OCI-LY3 (cell line): ENCODE measurements at regions not wholly inside any gene's neighbourhood (a gene's known extent, or its start where the extent isn't known, plus 50 kb on each side); places are given as distances from the start of the nearest gene placed in this dataset.

Experiments
- H2AFZ ChIP-seq: fragments of 200-600, 300-600 bp; shearing (Covaris generic); 2 replicates; pipeline ENCODE4 v1.6.0; 2014; ENCODE audit warnings: antibody characterized with exemption, low read depth, low read length
- H3K27ac ChIP-seq: fragments of 200-600, 300-600 bp; sonication (generic); 2 replicates; pipeline ENCODE4 v1.5.1; 2014; ENCODE audit warnings: mild to moderate bottlenecking, low read length, moderate library complexity, mixed read lengths
- H3K27me3 ChIP-seq: fragments of 200-600, 300-600 bp; sonication (generic); 2 replicates; pipeline ENCODE4 v1.6.1; 2014; ENCODE audit warnings: low read depth, low read length, mixed read lengths
- H3K36me3 ChIP-seq: fragments of 200-600, 300-600 bp; sonication (generic); replicated peaks from 2 replicates; pipeline ENCODE3; 2014; ENCODE audit warnings: low read depth, low read length, mixed read lengths
- H3K4me1 ChIP-seq: fragments of 300-600, 200-600 bp; sonication (generic); 2 replicates; pipeline ENCODE4 v1.6.1; 2014; ENCODE audit warnings: low read length, mixed read lengths
- H3K4me2 ChIP-seq: fragments of 200-600, 300-600 bp; sonication (generic); 2 replicates; pipeline ENCODE4 v1.6.1; 2014; ENCODE audit warnings: low read length, mixed read lengths
- H3K4me3 ChIP-seq: fragments of 300-600, 200-600 bp; sonication (generic); 2 replicates; pipeline ENCODE4 v1.5.1; 2014; ENCODE audit warnings: antibody characterized with exemption, mild to moderate bottlenecking, low read length, moderate library complexity
- H3K79me2 ChIP-seq: fragments of 300-600, 200-600 bp; shearing (Covaris generic); 2 replicates; pipeline ENCODE4 v1.6.1; 2014; ENCODE audit warnings: mild to moderate bottlenecking, low read length, mixed read lengths
- H3K9ac ChIP-seq: fragments of 300-600, 200-600 bp; shearing (Covaris generic); 2 replicates; pipeline ENCODE4 v1.6.0; 2014; ENCODE audit warnings: mild to moderate bottlenecking, low read length, moderate library complexity
- H3K9me3 ChIP-seq: fragments of 200-600, 300-600 bp; shearing (Covaris generic); 2 replicates; pipeline ENCODE4 v1.6.1; 2014; ENCODE audit warnings: low read length, mixed read lengths; ENCODE audit not compliant: insufficient read depth
- H4K20me1 ChIP-seq: fragments of 200-600, 300-600 bp; sonication (generic); 2 replicates; pipeline ENCODE4 v1.6.1; 2016; ENCODE audit warnings: low read length, mixed read lengths; ENCODE audit not compliant: insufficient read depth
- EZH2phosphoT487 ChIP-seq: fragments of 200-600 bp; shearing (Covaris generic); IDR thresholded peaks from 2 replicates; pipeline ENCODE4 v1.6.1; 2018; ENCODE audit warnings: antibody characterized with exemption, mixed run types, low read depth
- TF ChIP-seq, protein P1 (sequence below): fragments of 200-600, 300-600 bp; sonication (generic); IDR thresholded peaks from 2 replicates; pipeline ENCODE4 v1.5.1; 2014; ENCODE audit warnings: antibody characterized with exemption, low read length, low read depth

DNA sequence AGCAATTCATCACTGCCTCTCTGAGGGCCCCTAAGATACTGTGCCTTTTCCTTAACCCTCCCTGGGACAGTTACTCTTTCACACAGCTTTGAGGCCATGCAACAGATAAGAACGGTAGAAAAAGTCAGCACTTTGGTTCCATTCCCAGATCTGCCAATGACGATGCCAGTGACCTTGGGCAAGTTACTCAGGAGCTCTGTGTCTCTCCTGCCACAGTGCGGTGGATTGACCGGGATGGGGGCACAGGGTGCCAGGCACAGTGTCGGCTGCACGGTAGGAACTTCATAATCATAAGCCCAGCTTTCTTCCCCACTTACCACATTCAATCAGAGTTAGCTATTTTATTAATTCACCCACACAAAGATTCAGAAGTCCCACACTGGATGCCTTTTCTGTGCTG, 1041.8 kb downstream of the TBC1D22A start:
- H3K9me3 ChIP-seq, result no peaks in the 10 kb centered on the region

DNA sequence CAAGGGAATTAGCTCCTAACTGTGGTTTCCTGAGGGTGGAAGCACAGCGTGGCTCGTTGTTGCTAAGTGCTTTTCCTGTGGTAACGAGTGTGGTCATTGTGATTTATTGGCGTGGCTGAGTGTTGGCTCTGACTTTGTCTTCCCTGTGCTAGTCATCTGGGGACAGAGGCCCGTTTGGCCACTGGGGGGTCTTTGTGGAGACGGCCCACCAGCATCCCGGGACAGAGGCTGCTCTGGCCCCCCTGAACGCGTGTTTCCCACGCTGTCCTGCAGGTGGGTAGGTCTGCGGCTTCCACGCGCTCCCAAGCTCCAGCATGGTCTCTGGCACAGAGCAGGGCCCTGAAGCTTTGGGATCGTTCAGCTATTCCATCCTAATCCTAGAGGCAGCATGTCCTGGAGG, 1040.0 kb downstream of the TBC1D22A start:
- H3K4me3 ChIP-seq, result no peak overlapping the region
- H3K9ac ChIP-seq, result no peak overlapping the region
- H3K4me2 ChIP-seq, result no peak overlapping the region
- TF ChIP-seq, protein P1, sequence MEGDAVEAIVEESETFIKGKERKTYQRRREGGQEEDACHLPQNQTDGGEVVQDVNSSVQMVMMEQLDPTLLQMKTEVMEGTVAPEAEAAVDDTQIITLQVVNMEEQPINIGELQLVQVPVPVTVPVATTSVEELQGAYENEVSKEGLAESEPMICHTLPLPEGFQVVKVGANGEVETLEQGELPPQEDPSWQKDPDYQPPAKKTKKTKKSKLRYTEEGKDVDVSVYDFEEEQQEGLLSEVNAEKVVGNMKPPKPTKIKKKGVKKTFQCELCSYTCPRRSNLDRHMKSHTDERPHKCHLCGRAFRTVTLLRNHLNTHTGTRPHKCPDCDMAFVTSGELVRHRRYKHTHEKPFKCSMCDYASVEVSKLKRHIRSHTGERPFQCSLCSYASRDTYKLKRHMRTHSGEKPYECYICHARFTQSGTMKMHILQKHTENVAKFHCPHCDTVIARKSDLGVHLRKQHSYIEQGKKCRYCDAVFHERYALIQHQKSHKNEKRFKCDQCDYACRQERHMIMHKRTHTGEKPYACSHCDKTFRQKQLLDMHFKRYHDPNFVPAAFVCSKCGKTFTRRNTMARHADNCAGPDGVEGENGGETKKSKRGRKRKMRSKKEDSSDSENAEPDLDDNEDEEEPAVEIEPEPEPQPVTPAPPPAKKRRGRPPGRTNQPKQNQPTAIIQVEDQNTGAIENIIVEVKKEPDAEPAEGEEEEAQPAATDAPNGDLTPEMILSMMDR, result no peak
- no peak for TF ChIP-seq EZH2phosphoT487
- no peaks in the 10 kb centered on the region for H3K9me3 ChIP-seq
- H4K20me1 ChIP-seq, result no peaks in the 10 kb centered on the region
- H3K27me3 ChIP-seq, result no peaks in the 10 kb centered on the region
- no peak overlapping the region for H3K27ac ChIP-seq
- H2AFZ ChIP-seq, result no peak overlapping the region
- no peaks in the 10 kb centered on the region for H3K36me3 ChIP-seq
- no peaks in the 10 kb centered on the region for H3K4me1 ChIP-seq
- H3K79me2 ChIP-seq, result no peaks in the 10 kb centered on the region

More for the DNA sequence above, 1041.8 kb downstream of the TBC1D22A start:
- H3K4me2 ChIP-seq, result no peak overlapping the region
- H3K27ac ChIP-seq, result no peak overlapping the region
- H3K36me3 ChIP-seq, result no peaks in the 10 kb centered on the region
- H4K20me1 ChIP-seq, result no peaks in the 10 kb centered on the region
- H3K79me2 ChIP-seq, result no peaks in the 10 kb centered on the region
- no peaks in the 10 kb centered on the region for H3K4me1 ChIP-seq
- no peak for TF ChIP-seq EZH2phosphoT487
- TF ChIP-seq, protein P1, result no peak
- H3K27me3 ChIP-seq, result no peaks in the 10 kb centered on the region
- no peak overlapping the region for H3K4me3 ChIP-seq
- H2AFZ ChIP-seq, result no peak overlapping the region
- H3K9ac ChIP-seq, result no peak overlapping the region

DNA sequence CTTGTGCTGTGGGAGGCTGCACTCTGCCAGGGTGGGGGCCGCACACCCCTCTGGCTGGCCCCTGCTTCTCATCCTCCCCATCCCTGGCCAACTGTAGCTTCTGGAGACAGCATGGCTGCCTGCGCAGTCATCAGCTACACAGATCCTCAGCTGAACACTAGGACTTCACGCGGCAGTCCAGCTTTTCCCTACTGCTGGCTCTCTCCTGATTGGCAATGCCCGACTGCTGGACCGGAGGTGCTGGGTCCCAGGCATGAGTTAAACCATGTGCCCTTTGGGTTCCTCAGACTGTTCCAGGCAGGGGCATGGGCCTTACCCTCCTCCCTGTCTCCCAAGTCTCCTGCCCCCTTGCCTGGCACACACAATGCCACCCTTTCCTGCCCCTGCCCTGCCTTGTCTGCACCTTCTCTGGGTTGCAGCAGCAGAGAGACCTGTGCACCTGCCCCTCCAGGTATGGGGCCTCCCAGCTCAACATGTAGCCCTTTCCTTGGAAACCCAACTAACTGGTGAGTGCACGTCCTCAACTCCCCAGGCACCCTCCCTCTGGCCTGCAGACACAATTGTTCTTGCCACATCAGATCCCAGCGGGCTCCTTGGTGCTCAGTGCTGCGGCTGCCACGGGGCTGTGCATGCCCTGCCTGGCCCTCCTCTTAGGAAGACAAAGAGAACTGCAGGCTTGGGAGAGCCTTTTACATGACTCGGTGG, 1039.2 kb downstream of the TBC1D22A start:
- no peaks in the 10 kb centered on the region for H3K36me3 ChIP-seq
- no peak overlapping the region for H2AFZ ChIP-seq
- H3K4me1 ChIP-seq, result no peaks in the 10 kb centered on the region
- H3K9me3 ChIP-seq, result no peaks in the 10 kb centered on the region
- H3K27me3 ChIP-seq, result no peaks in the 10 kb centered on the region
- no peak overlapping the region for H3K4me3 ChIP-seq
- H3K27ac ChIP-seq, result no peak overlapping the region
- TF ChIP-seq, protein P1, result no peak
- no peak for TF ChIP-seq EZH2phosphoT487
- no peaks in the 10 kb centered on the region for H3K79me2 ChIP-seq
- H3K9ac ChIP-seq, result no peak overlapping the region
- no peaks in the 10 kb centered on the region for H4K20me1 ChIP-seq
- H3K4me2 ChIP-seq, result no peak overlapping the region

DNA sequence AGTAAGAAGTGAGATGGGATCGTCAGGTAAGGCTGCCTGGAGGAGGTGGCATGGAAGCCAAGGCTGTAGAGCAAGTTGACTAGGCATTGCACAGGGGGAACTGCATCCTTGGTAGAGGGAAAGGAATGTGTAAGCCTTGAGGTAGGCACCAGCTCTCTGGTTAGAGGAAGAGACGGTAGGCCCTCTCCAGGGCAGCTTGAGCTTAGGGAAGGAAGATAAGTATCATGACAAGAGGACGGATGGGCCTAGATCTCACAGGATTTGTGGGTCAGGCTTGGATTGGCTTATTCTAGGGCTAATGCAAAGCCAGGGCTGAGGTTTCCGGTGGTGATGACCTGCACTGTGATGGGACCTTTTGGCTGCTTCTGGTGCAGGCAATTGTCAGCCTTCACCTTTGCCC, 1035.8 kb downstream of the TBC1D22A start:
- H3K36me3 ChIP-seq, result no peaks in the 10 kb centered on the region
- H2AFZ ChIP-seq, result no peak overlapping the region
- no peaks in the 10 kb centered on the region for H4K20me1 ChIP-seq
- H3K9me3 ChIP-seq, result no peaks in the 10 kb centered on the region
- H3K27ac ChIP-seq, result no peak overlapping the region
- no peak for TF ChIP-seq EZH2phosphoT487
- TF ChIP-seq, protein P1, result no peak
- H3K4me3 ChIP-seq, result no peak overlapping the region
- no peaks in the 10 kb centered on the region for H3K4me1 ChIP-seq
- no peaks in the 10 kb centered on the region for H3K27me3 ChIP-seq
- H3K79me2 ChIP-seq, result no peaks in the 10 kb centered on the region
- H3K9ac ChIP-seq, result no peak overlapping the region
- H3K4me2 ChIP-seq, result no peak overlapping the region
